Kidney (tissue), 13 donors: ENCODE measurements at regions not wholly inside any gene's neighbourhood (a gene's known extent, or its start where the extent isn't known, plus 50 kb on each side); places are given as distances from the start of the nearest gene placed in this dataset.

Experiments
- DNase-seq, 5 donors: peaks; one replicate each; pipeline ENCODE4 v3.0.0-alpha.2; 2013 to 2020
- FAIRE-seq: peaks from 2 replicates; lab custom pipeline; 2012; peaks lifted over from hg19 to GRCh38; lab: Jason Lieb, UNC
- H3K27ac ChIP-seq, 2 donors: one replicate each; pipeline ENCODE4 v1.7.0; 2013; ENCODE audit warnings: low read depth in 2 of 2, low read length in 2 of 2, inconsistent platforms in 1 of 2
- H3K27me3 ChIP-seq: one replicate; pipeline ENCODE4 v1.7.1; 2013; ENCODE audit warnings: low read length, inconsistent platforms; ENCODE audit not compliant: control insufficient read depth, insufficient read depth
- H3K36me3 ChIP-seq, 3 donors: one replicate each; pipeline versions ENCODE4 v1.7.0 to v1.7.1; 2013; ENCODE audit warnings: low read length in 3 of 3, control low read depth in 1 of 3, inconsistent platforms in 1 of 3; ENCODE audit not compliant: insufficient read depth in 3 of 3, control insufficient read depth in 2 of 3
- H3K4me1 ChIP-seq, 3 donors: one replicate each; pipeline versions ENCODE4 v1.7.0 to v1.7.1; 2013; ENCODE audit warnings: low read length in 3 of 3, inconsistent platforms in 1 of 3, low read depth in 1 of 3; ENCODE audit not compliant: control insufficient read depth in 2 of 3, insufficient read depth in 2 of 3
- H3K4me3 ChIP-seq, 3 donors: one replicate each; pipeline versions ENCODE4 v1.7.0 to v1.8.1; 2013; ENCODE audit warnings: low read length in 3 of 3, control low read depth in 1 of 3, inconsistent platforms in 1 of 3
- H3K9ac ChIP-seq, 3 donors: one replicate each; pipeline versions ENCODE4 v1.7.0 to v1.7.1; 2013; ENCODE audit warnings: low read length in 3 of 3, control low read depth in 1 of 3, inconsistent platforms in 1 of 3
- H3K9me3 ChIP-seq, 3 donors: one replicate each; pipeline versions ENCODE4 v1.7.0 to v1.7.1; 2013; ENCODE audit warnings: low read length in 3 of 3, control low read depth in 1 of 3, inconsistent platforms in 1 of 3; ENCODE audit not compliant: control insufficient read depth in 2 of 3, insufficient read depth in 1 of 3
- intact Hi-C: fragments of 100-400 bp; cut with DNase I; formaldehyde crosslinking; loops from one replicate; pipeline ENCODE4 v1.11.1; 2022
- TF ChIP-seq, protein P1 (sequence below): IDR thresholded peaks from 3 replicates; pipeline ENCODE4 v1.5.1; 2012; ENCODE audit warnings: mild to moderate bottlenecking, moderate library complexity, borderline replicate concordance; ENCODE audit not compliant: insufficient read depth; ENCODE audit errors: extremely low read depth
- donor health status: control.
- donor health status: control.
- donor health status: control.
- donor health status: control.
- donor health status: control.
- donor health status: DM: yes; HTN: yes; CAD: no.
- donor health status: Normal renal cell carcinoma (clear cell type).

DNA sequence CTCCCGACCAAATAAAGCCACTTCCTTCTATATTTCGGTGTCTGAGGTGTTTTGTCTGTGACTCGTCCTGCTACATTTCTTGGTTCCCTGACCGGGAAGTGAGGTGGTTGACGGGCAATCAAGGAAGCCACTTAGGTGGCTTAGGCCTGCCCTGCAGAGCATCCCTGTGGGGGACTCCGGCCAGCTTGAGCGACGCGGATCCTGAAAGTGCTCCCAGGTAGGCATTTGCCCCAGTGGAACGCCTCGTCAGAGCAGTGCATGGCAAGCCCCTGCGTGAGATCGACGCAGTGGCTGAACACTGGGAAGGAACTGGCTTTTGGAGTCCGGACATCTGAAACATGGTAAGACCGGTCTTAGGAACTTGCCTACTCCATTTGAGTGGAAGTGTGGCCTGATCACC, 157.2 kb upstream of the COX7C start:
- intact Hi-C loops, result no loop called here
- Histone ChIP-seq H3K4me3 (no peak overlapping the region), H3K9ac (no peak overlapping the region), H3K27me3 (no peaks in the 10 kb centered on the region), H3K36me3 (no peaks in the 10 kb centered on the region), H3K9me3 (peaks cover 0 to 10% (median 5%) of the 10 kb centered on the region in 3 donors), H3K4me1 (peaks cover 0 to 5% (median 0%) of the 10 kb centered on the region in 3 donors), H3K27ac (peak overlapping the region in 1 of 2 donors; percentile 17)
- DNase-seq (peak in 1 of 5 donors; percentile 62), FAIRE-seq (no peak)
- TF ChIP-seq, protein P1, sequence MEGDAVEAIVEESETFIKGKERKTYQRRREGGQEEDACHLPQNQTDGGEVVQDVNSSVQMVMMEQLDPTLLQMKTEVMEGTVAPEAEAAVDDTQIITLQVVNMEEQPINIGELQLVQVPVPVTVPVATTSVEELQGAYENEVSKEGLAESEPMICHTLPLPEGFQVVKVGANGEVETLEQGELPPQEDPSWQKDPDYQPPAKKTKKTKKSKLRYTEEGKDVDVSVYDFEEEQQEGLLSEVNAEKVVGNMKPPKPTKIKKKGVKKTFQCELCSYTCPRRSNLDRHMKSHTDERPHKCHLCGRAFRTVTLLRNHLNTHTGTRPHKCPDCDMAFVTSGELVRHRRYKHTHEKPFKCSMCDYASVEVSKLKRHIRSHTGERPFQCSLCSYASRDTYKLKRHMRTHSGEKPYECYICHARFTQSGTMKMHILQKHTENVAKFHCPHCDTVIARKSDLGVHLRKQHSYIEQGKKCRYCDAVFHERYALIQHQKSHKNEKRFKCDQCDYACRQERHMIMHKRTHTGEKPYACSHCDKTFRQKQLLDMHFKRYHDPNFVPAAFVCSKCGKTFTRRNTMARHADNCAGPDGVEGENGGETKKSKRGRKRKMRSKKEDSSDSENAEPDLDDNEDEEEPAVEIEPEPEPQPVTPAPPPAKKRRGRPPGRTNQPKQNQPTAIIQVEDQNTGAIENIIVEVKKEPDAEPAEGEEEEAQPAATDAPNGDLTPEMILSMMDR, result no peak

- TF ChIP-seq, protein P1, result no peak
- DNase-seq, result peak in 2 of 5 donors; percentile 56 to 72
- Histone ChIP-seq H3K27me3 (no peaks in the 10 kb centered on the region), H3K9me3 (peaks cover 0 to 14% (median 5%) of the 10 kb centered on the region in 3 donors), H3K27ac (no peak overlapping the region), H3K4me1 (peaks cover 0 to 5% (median 0%) of the 10 kb centered on the region in 3 donors), H3K4me3 (no peak overlapping the region), H3K9ac (no peak overlapping the region), H3K36me3 (no peaks in the 10 kb centered on the region)
- intact Hi-C loops, result no loop called here
- FAIRE-seq, result no peak
These were observed 156.4 kb upstream of the COX7C start for GRCh38 chr5:86461169-86461956.

DNA sequence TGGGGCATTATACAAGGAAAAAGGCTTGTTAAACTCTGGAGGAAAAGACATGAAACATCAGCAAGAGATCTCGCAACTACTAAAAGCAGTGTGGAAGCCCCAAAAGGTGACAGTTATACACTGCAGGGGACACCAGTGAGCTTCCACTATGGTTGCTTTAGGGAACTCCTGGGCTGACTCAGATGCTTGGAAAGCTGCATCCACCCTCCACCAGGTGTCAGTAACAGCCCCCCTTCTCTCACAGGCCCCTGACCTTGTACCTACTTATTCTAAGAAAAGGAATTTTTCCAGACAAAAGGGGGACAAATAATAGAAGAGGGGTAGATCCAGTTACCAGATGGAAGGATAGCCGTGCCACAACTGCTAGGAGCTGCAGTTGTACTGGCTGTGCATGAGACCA, 154.4 kb upstream of the COX7C start:
- TF ChIP-seq, protein P1, result no peak
- Histone ChIP-seq H3K27me3 (no peaks in the 10 kb centered on the region), H3K27ac (no peak overlapping the region), H3K9me3 (peaks cover 0 to 14% (median 5%) of the 10 kb centered on the region in 3 donors), H3K9ac (no peak overlapping the region), H3K36me3 (no peaks in the 10 kb centered on the region), H3K4me3 (no peak overlapping the region), H3K4me1 (peaks cover 0 to 5% (median 0%) of the 10 kb centered on the region in 3 donors)
- DNase-seq, result no peak
- intact Hi-C loops, result no loop called here
- no peak for FAIRE-seq
